GM21825 (cell line): ENCODE measurements at regions not wholly inside any gene's neighbourhood (a gene's known extent, or its start where the extent isn't known, plus 50 kb on each side); places are given as distances from the start of the nearest gene placed in this dataset.
"Not testable (repeated sequence)": the region's sequence is repeated elsewhere in the genome, so short reads cannot be mapped to it uniquely, and the experiment has no call there.

ENCODE experiments used
- ATAC-seq: cut with Tn5 transposase; IDR thresholded peaks from one replicate; pipeline ENCODE4 v1.9.1; 2021; ENCODE audit warnings: mild to moderate bottlenecking, moderate library complexity; ENCODE audit not compliant: unreplicated experiment

DNA sequence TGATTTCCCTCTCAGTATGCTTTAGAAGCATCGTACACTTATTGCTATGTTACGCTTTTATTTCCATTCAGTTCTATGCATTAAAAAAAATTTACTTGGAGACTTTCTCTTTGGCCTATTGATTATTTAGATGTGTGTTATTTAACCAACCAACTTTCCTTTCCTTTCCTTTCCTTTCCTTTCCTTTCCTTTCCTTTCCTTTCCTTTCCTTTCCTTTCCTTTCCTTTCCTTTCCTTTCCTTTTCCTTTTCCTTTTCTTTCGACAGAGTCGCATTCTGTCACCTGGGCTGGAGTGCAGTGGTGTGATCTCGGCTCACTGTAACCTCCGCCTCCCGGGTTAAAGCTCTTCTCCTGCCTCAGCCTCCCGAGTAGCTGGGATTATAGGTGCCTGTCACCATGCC is 502.7 kb upstream of the LARGE1 start:
- ATAC-seq = not testable (repeated sequence)

DNA sequence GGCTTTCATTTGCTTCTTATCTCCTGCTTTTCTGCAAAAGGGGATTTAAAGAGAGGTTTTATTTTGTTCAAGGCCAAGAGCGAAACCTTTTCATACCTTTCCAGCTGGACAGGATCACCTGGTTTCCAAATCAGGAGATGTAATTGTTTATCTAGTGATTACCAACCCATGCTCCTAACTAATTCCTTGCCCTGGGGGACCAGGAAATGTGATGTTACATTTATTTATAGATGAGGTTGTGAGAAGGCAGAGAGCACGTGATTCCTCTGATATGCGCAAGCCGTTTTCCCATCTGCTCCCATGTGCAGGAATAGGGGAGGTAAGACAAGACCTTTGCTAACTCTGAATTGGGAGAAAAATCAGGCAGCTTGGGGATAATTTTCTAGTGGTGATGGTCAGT is 507.2 kb upstream of the LARGE1 start:
- no peak for ATAC-seq

DNA sequence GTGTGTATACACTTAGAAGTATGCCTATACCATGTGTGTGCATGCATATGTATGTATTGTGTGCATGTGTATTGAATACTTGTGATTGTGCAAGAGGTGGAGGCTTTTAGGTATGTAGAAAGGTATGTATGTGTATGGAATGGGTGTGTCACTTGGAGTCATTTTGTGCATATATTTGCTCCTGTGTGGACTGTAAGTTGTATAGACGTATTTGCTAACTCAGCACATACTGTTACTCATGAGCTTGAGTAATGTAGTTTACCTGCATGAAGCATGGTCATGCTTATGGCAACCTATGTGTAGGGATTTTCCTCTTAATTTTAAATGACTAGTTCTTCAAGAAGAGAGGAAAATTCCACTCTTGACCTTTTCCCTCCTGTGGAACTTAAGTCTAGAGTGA is 507.6 kb upstream of the LARGE1 start:
- ATAC-seq = no peak

DNA sequence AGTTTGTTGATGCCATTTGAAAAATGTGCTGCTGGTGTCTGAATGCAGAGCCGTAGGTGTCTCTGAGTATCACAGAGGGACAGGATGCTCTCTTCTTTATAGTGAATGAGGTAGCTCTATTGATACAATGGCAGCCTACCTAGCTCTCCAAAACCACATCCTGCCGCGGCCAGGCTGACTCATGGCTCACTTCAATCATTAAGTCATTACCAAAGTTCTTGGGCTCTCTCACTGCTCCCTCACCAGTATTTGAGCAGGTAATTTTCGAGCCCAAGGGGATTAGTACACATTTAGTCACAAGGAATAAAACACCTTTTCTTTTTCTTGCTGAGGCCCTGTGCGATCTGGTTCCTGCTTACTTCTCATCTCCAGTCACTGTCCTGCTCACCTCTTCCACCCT is 509.0 kb upstream of the LARGE1 start:
- no peak for ATAC-seq

DNA sequence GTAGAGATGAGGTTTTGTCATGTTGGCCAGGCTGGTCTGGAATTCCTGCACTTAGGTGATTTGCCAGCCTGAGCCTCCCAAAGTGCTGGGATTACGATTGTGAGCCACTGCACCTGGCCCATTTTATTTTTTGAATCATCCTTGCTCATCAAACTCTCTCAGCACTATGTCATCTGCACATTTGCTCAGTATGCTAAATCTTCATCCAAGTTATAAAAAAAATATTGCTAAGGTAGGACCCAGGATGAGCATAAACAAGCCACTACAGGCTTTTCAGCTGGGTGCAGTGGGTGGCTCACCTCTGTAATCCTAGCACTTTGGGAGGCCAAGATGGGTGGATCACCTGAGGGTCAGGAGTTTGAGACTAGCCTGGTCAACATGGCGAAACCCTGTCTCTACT is 510.1 kb upstream of the LARGE1 start:
- no peak for ATAC-seq

DNA sequence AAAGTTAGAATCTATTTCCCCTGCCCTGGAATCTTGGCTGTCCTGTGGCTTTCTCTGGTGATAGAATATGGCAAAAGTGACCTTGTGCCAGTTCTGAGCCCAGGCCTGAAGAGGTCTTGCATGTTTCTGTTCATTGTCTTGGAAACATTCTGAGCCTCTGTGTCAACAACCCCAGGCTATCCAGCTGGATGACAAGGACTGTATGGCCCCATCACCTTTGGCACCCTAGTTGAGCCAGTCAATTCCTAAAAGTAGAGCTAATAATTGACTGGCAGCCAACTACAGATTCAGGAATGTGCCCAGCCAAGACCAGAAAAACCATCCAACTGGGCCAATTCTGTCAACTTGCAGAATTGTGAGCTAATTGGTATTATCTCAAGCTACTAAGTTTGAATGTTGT is 514.1 kb upstream of the LARGE1 start:
- ATAC-seq = no peak

DNA sequence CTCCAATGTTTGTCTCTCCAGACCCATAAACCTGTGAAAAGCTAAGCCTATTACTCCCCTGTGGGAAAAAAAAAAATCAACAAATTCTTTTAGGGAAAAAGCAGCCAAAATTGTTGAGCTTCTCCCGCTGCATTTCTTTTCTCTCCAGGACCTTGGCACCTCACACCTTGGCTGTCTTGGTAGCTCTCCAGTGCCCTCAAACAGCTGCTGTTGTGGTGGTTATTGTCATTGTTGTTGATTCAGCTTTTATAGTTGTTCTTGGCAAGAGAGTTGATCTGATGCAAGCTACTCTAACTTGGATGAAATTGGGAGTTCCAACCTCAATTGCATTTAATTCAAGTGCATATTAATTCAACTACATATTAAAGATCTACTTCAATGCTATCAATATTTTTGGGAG is 516.9 kb upstream of the LARGE1 start:
- no peak for ATAC-seq

DNA sequence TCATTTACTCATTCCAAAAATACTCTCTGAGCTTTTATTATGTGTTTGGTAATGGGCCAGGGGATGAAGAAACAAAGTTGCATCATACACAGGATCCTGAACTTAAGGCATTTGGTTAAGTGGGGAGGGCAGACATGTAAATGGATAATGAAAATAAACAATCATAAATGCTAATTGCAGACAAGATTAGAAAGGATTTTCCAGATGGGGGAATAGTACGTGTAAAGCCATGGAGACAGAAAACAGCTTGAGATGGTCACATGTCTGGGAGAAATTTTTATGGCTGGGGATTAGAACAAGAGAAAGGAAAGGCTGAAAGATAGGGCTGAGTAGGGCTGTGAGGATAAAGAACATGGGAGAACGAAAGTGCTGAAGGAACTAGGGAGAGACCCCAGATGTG is 534.3 kb upstream of the LARGE1 start:
- no peak for ATAC-seq

DNA sequence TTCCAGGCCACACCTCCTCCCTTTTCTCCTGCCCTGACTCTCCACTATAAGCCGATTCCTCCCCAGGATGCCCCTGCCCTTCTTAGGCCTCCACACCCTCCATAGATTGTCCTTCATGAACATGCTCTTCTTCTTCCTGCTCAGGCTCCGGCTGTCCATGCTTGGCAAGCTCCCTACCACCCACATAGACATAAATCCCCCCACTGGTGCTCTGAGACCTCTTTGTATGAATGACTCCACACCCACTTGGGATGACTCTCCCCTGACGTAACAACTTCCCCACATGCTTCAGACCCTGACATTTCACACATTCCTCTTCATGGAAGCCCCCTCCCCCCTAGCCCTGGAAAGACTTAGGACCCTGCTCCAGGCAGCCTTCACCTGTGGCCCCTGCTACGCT is 542.5 kb upstream of the LARGE1 start:
- ATAC-seq = no peak

DNA sequence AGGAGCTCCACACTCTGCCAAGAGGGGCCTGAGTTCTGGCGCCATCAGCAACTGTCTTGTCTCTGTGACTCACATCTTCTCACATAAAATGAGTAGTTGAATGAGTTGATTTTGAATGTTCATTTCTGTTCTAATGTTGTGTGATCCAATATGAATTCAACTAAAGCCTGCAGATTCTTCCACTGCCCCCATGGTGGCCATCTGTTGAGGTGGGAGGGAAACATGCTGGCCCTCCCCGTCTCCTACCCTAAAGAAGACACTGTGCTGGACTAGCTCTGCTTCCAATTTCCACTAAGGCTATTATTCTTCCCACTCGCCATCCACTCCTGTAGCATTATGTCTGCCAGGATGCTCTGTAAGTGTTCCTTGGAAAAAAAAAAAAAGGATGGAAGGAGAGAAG is 555.6 kb upstream of the LARGE1 start:
- no peak for ATAC-seq

DNA sequence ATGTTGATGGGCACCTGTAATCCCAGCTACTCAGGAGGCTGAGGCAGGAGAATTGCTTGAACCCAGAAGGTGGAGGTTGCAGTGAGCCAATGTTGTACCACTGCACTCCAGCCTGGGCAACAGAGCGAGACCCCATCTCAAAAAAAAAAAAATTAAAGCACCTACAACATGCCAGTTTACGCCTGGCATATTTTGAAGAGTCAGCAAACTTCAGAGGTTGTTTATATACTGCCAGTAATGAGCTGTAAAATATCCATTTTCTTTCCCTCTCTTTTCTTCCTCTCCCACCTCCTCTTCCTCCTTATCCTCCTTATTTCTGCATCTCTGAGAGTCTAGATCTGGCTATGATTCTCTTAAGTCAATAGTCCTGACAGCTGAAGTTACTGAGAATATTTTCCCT is 556.5 kb upstream of the LARGE1 start:
- no peak for ATAC-seq

DNA sequence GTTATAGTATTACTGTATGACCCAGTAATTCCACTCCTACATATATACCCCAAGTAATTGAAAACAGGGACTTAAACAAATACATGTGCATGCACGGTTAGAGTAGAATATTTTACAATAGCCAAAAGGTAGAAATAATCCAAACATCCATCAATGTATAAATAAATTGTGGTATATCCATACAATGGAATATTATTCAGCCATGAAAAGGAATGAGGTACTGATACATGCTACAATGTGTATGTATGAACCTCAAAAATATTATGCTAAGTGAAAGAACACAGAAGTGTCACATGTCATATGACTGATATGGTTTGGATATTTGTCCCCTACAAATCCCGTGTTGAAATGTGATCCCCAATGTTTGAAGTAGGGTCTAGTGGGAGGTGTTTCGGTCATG is 560.8 kb upstream of the LARGE1 start:
- ATAC-seq = no peak

DNA sequence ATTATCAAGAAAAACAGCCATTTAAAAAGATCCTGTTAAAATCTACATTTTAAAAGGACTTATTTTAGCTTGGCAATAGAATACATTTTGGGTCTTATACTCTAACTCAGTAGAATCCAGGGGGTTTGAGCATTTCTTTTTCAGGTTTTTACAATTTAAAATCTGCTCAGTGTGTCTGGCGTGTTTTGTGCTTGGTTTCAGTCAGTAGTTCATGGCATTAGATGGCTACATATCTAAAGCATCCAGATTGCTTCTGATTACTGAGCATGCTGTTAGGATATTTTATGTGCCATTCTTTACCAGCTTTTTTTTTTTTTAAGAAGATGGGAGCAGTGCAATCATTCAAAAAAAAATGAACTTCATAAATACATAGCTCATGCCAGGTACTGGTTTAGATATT is 566.1 kb upstream of the LARGE1 start:
- ATAC-seq = no peak

DNA sequence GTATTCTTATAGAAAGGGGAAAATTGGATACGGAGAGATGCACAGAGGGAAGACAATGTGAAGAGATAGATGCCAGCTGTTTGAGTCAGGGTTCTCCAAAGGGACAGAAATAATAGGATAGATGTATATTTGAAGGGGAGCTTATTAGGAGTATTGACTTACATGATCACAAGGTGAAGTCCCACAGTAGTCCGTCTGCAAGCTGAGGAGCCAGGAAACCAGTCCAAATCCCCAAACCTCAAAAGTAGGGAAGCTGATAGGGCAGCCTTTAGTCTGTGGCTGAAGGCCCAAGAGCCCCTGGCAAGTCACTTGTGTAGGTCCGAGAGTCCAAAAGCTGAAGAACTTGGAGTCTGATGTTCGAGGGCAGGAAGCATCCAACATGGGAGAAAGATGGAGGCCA is 569.6 kb upstream of the LARGE1 start:
- no peak for ATAC-seq

DNA sequence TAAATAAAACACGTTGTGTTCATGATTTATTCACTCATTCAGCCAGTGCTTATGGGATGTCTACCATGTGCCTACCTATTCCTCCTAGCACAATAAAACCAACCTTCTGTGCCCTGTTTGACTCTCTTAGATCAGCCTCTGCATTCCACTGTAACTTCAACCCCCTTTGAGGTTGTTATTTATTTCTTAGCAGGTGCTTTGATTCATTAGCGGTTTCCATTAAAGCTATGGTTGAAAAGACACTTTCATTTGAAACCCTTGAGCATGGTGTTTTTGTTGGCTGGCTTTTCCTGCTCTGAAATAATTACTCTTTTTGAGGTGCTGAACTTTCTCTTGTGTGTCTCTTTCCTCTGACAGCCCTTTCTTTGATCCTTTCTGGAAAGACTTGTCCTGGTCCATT is 570.6 kb upstream of the LARGE1 start:
- no peak for ATAC-seq

DNA sequence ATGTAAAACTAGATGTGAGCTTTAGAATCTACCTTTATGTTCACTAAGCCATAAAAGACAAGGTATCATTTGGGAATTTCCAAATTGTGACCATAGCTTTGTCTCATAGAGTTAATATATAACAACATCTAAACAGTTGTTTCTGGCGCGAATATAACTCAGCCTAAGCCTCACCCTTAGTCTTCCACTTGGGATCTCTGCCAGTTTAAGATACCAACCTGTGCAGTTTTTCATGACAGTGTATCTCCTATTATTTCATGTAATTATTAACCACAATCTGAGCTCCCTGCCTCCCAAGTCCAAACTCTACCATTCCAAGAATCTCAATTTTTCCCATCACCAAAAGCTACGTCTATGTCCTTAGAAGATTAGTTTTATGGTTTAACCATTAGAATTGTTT is 572.5 kb upstream of the ISX start:
- no peak for ATAC-seq

DNA sequence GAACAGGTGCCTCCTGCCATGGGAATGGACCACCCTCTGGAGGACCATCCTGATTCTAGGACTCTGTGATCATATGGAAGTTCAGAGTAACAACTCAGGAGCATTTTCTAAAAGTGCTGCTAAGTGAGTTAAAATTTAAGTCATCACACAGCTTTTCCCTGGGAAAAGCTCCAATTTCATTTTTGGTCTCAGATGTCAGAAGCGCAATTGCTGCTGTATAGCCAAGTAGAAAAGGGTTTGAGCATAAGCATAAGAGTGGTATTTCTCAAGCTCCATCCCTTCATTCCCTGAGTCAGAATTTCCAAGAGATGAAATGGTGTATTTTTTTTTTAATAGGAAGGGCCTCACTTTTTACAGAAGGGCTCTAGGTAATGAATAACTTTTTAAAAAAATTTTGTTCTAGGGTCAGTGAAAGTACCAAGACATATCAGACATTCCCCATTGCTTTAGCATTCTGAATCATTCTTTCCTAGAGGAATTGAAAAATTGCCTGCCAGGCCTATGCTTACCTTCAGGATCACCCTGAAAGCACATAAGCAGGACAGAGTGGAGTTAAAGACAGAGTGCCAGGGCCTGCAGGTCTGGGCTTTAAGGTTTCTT is 564.5 kb upstream of the ISX start:
- no peak for ATAC-seq

DNA sequence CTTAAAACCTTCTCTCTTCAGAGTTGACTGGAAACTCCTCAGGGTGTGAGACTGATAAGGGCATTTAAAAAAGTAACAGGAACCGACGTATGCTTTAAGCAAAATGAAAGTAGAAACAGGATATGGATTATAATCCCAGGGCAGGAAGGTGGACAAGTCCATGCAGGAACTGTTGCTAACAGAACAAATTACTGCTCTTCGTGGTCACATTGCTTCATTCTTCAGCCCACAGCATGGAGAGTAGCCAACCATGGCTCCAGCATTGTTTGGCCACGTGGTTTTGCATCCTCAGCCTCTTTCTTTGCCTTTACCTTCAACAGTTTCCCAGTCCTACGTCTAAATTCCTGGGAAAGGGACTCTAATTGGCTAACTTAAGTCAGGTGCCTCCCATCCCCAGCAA is 563.1 kb upstream of the ISX start:
- no peak for ATAC-seq

DNA sequence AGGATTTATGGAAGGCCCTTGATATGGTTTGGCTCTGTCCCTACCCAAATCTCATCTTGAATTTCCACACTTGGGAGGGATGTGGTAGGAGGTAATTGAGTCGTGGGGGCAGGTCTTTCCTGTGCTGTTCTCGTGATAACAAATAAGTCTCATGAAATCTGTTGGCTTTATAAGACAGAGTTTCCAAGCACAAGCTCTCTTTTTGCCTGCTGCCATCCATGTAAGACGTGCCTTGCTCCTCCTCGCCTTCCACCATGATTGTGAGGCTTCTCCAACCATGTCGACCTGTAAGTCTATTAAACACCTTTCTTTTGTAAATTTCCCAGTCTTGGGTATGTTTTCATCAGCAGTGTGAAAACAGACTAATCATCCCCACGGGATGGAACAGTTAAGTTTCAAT is 557.2 kb upstream of the ISX start:
- ATAC-seq = no peak

DNA sequence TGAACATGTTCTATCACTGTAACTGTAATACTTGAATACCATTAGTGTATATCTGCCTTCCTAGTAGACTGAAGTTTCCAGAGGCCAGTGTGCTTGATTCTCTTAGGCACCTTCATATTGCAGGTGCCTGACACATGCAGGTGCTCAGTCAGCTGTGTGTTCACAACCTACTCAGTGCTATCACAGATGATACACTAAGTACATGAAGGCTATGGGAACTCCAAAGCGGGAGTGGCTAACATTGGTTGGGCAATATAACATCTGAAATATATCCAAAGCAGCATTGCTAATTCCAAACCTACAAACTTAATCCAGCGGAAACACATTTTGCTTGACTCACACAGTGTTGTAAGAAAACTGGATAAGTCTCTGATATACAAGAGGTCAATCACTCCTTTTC is 539.3 kb upstream of the ISX start:
- no peak for ATAC-seq

DNA sequence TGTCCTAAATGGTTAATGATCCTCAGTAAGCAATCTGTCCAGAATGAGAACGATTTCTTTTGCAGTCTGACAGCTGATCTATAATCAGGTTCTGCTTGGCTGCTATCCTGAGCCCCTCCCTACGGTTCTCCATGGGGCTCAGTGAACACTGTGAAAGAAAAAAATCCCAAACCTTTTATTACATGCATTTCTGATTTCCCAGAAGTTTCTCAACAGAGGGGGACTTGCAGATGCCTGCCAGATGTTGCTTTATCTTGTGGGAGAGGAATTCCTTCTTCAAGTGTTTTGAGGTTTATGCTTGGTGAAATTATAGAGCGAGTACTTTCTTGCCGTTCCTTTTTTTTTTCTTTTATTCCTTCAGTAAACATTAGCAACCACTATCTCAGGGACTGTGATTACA is 531.9 kb upstream of the ISX start:
- ATAC-seq = no peak

DNA sequence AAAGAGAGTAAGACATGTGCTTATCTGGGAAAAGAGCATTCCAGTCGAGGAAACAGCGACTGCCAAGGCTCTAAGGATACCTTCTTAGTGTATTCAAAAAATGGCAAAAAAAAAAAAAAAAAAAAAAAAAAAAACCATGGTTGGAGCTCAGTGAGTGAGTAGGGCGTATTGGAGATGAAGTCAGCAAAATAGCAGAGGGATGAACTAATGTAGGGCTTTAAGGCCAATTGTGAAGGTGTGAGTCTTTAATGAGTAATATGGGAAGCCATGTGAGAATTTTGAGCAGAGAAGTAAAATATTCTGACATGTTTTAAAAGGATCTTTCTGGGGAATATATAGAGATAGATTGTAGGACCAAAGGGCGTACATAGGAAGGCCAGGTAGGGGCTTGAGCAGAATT is 498.6 kb upstream of the ISX start:
- no peak for ATAC-seq

DNA sequence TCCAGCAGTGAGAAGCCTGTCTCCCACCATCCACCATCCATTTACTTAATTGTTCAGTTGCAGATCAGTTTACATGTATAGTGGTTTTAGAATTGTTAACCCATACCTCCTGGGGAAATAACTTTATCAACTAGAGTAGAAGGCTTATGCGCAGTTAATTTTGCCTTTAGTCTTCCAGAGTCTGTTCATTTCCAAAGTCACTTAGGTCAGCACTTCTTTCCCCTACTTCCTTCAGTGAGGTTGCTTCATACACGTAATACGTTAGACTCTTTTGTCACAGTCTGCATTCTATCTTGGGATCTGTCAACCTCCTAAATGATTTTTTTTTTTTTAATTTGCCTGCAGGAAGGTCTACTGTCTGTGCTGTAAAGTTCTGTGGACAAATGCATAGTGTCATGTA is 495.6 kb upstream of the ISX start:
- no peak for ATAC-seq

DNA sequence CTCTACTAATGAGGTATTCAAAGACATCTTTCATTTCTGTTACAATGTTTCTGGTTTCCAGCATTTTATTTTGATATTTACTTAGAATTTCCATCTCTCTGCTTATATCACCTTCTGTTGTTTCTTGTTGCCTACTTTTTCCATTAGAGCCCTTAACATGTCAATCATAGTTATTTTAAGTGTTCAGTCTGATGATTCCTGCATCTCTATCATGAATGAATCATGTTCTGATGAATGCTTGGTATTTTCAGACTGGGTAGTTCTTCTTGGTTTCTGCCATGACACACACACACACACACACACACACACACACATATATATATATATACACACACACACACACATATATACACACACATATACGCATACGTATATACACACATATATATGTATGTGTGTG is 486.4 kb upstream of the ISX start:
- no peak for ATAC-seq
